Esophagus muscularis mucosa (tissue), 4 donors: ENCODE measurements at regions not wholly inside any gene's neighbourhood (a gene's known extent, or its start where the extent isn't known, plus 50 kb on each side); places are given as distances from the start of the nearest gene placed in this dataset.

ENCODE experiments used
- EP300 ChIP-seq: sonication (generic); formaldehyde crosslinking; IDR thresholded peaks from one replicate; pipeline ENCODE4 v1.6.1; 2017; ENCODE audit warnings: antibody characterized with exemption
- POLR2A ChIP-seq: fragments of 450-650 bp; IDR thresholded peaks from one replicate; pipeline ENCODE4 v1.6.1; 2017; ENCODE audit warnings: antibody characterized with exemption, moderate library complexity, mild to moderate bottlenecking, low read depth
- TF ChIP-seq, protein P1 (sequence below), 3 experiments: fragments of 200-600 bp in 2 of 3; fragments of 450-650 bp in 1 of 3; sonication (generic) in 2 of 3; IDR thresholded peaks; one replicate each; pipeline ENCODE4 v1.5.1; 2017 to 2019; ENCODE audit warnings: antibody characterized with exemption in 3 of 3, mild to moderate bottlenecking in 2 of 3, moderate library complexity in 1 of 3

DNA sequence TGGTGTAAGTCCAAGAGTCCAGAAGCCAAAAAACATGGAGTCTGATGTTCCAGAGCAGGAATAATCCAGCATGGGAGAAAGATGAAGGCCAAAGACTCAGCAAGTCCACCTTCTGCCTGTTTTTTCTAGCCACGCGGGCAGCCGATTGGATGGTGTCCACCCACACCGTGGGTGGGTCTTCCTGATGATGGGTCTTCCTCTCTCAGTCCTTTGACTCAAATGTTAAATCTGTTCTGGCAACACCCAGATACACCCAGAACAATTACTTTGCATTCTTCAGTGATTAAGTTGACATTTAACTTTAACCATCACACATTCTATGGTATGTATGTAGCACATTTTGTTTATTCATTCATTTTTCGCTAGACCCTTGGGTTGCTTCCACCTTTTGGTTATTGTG is 944.4 kb downstream of the PLA2G4A start:
- TF ChIP-seq POLR2A, result no peak
- TF ChIP-seq, protein P1, sequence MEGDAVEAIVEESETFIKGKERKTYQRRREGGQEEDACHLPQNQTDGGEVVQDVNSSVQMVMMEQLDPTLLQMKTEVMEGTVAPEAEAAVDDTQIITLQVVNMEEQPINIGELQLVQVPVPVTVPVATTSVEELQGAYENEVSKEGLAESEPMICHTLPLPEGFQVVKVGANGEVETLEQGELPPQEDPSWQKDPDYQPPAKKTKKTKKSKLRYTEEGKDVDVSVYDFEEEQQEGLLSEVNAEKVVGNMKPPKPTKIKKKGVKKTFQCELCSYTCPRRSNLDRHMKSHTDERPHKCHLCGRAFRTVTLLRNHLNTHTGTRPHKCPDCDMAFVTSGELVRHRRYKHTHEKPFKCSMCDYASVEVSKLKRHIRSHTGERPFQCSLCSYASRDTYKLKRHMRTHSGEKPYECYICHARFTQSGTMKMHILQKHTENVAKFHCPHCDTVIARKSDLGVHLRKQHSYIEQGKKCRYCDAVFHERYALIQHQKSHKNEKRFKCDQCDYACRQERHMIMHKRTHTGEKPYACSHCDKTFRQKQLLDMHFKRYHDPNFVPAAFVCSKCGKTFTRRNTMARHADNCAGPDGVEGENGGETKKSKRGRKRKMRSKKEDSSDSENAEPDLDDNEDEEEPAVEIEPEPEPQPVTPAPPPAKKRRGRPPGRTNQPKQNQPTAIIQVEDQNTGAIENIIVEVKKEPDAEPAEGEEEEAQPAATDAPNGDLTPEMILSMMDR (IDR thresholded peaks at IDR 0.05), result no peak
- TF ChIP-seq EP300, result no peak
